ENCODE measurements at regions not wholly inside any gene's neighbourhood (a gene's known extent, or its start where the extent isn't known, plus 50 kb on each side); places are given as distances from the start of the nearest gene placed in this dataset.

DNA sequence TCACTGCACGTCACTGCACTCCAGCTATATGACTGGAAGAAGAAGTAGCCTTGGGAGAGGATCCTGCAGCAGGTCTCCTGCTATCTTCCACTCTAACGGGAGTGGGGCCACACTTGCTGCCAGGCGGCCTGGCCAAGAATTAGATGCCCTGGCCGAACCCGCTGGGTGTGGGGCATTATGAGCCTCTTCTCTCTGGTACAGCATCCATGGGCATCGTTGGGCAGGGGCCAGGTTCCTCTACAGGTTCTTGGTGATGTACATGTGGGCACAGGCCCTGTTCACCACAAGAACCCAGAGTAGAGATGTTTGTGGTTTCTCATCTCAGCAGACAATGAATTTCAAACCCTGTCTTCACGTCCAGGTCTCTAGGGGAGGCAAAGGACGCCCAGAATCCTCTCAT, 370.5 kb downstream of the NPHP4 start:
- TF ChIP-seq CTCF (IDR thresholded peaks at IDR 0.05; ENCODE audit: poor library complexity, severe bottlenecking) (no peak), EP300 (conservative IDR thresholded peaks at IDR 0.05; ENCODE audit: poor library complexity, severe bottlenecking) (no peak), POLR2AphosphoS5 (IDR thresholded peaks at IDR 0.05) (no peak), TAF1 (IDR thresholded peaks at IDR 0.05; ENCODE audit: low read depth) (no peak), EZH2 (IDR thresholded peaks at IDR 0.05; ENCODE audit: borderline replicate concordance, insufficient read depth, low read length, poor library complexity, severe bottlenecking) (no peak), MXI1 (conservative IDR thresholded peaks at IDR 0.05; ENCODE audit: poor library complexity, severe bottlenecking) (no peak), RAD21 (conservative IDR thresholded peaks at IDR 0.05) (no peak), SMC3 (conservative IDR thresholded peaks at IDR 0.05; ENCODE audit: poor library complexity) (no peak)
